Fibroblast of lung (primary cell): ENCODE measurements at regions not wholly inside any gene's neighbourhood (a gene's known extent, or its start where the extent isn't known, plus 50 kb on each side); places are given as distances from the start of the nearest gene placed in this dataset.

Source experiments
- DNase-seq, 2 donors: peaks; one replicate each; pipeline versions ENCODE4 v3.0.0 to v3.0.0-alpha.2; 2010; ENCODE audit warnings: low read depth in 2 of 2
- H2AFZ ChIP-seq: 2 replicates; pipeline ENCODE4 v1.5.1; 2012; ENCODE audit warnings: low read length, control low read depth, inconsistent platforms
- H3K27ac ChIP-seq: 2 replicates; pipeline ENCODE4 v1.5.1; 2011; ENCODE audit warnings: low read length, control low read depth; ENCODE audit not compliant: insufficient read depth
- H3K27me3 ChIP-seq: 2 replicates; pipeline ENCODE4 v1.5.1; 2011; ENCODE audit warnings: mild to moderate bottlenecking, low read length; ENCODE audit not compliant: control insufficient read depth, insufficient read depth
- H3K36me3 ChIP-seq: 2 replicates; pipeline ENCODE4 v1.5.1; 2011; ENCODE audit warnings: low read length; ENCODE audit not compliant: control insufficient read depth, insufficient read depth
- H3K4me1 ChIP-seq: 2 replicates; pipeline ENCODE4 v1.5.1; 2011; ENCODE audit warnings: low read length; ENCODE audit not compliant: control insufficient read depth, insufficient read depth; ENCODE audit errors: extremely low read depth
- H3K4me2 ChIP-seq: 2 replicates; pipeline ENCODE4 v1.5.1; 2011; ENCODE audit warnings: low read length, control low read depth; ENCODE audit not compliant: insufficient read depth; ENCODE audit errors: extremely low read depth
- H3K4me3 ChIP-seq, 4 experiments: fragments of 200-600 bp in 1 of 4; sonication (generic) in 1 of 4; replicated peaks in 1 of 4; 2 replicates each; pipeline ENCODE4 v1.5.1; 2011 to 2016; ENCODE audit warnings: low read length in 4 of 4, low read depth in 3 of 4, mild to moderate bottlenecking in 3 of 4, control low read depth in 2 of 4, inconsistent platforms in 1 of 4, mixed read lengths in 1 of 4; ENCODE audit not compliant: insufficient read depth in 1 of 4; ENCODE audit errors: control extremely low read depth in 1 of 4
- H3K79me2 ChIP-seq: 2 replicates; pipeline ENCODE4 v1.5.1; 2012; ENCODE audit warnings: mild to moderate bottlenecking, low read length, inconsistent platforms; ENCODE audit not compliant: control insufficient read depth, insufficient read depth
- H3K9ac ChIP-seq: 2 replicates; pipeline ENCODE4 v1.5.1; 2011; ENCODE audit warnings: mild to moderate bottlenecking, low read length, control low read depth; ENCODE audit not compliant: insufficient read depth
- H3K9me3 ChIP-seq: 2 replicates; pipeline ENCODE4 v1.5.1; 2012; ENCODE audit warnings: low read depth, low read length; ENCODE audit not compliant: control insufficient read depth, insufficient read depth
- H4K20me1 ChIP-seq: 2 replicates; pipeline ENCODE4 v1.5.1; 2011; ENCODE audit warnings: low read length; ENCODE audit not compliant: control insufficient read depth, insufficient read depth; ENCODE audit errors: extremely low read depth
- EZH2 ChIP-seq: IDR thresholded peaks from 2 replicates; pipeline ENCODE4 v1.5.1; 2012; ENCODE audit warnings: low read length, control low read depth, mild to moderate bottlenecking; ENCODE audit errors: missing control alignments
- TF ChIP-seq, protein P1 (sequence below), 2 donors: IDR thresholded peaks in 1 of 2; conservative IDR thresholded peaks in 1 of 2; 1 replicate in 1 of 2; 2 replicates in 1 of 2; pipeline ENCODE4 v1.5.1; 2011 to 2012; ENCODE audit warnings: low read length in 2 of 2, control low read depth in 1 of 2, inconsistent platforms in 1 of 2, low read depth in 1 of 2, mild to moderate bottlenecking in 1 of 2

DNA sequence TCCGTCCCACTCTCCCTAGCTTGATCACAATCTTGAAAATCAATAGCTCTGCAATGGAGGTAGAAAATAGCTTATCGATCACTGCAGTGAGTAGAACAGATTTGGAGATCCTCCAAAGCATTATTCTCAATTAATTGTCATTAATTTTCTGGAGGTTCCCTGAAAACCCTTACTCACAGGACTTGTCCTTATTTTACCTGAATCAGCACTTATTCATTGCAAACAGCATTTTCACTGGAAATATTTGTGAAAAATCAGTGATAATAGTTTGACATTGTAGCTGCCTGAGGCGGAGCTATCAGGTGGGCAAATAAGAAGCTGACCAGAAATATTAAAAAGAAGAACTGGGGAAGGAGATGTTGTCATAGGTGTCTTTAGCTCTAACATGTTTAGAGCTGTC is 294.6 kb upstream of the ZSWIM2 start:
- DNase-seq = no peak
- Histone ChIP-seq H3K4me2 (no peak overlapping the region), H2AFZ (no peak overlapping the region), H3K27me3 (no peaks in the 10 kb centered on the region), H3K9me3 (no peaks in the 10 kb centered on the region), H3K9ac (no peak overlapping the region), H3K36me3 (no peaks in the 10 kb centered on the region), H4K20me1 (no peaks in the 10 kb centered on the region), H3K4me3 (no peak overlapping the region), H3K27ac (no peak overlapping the region), H3K4me1 (no peaks in the 10 kb centered on the region), H3K79me2 (no peaks in the 10 kb centered on the region)
- no peak for TF ChIP-seq EZH2
- TF ChIP-seq, protein P1, sequence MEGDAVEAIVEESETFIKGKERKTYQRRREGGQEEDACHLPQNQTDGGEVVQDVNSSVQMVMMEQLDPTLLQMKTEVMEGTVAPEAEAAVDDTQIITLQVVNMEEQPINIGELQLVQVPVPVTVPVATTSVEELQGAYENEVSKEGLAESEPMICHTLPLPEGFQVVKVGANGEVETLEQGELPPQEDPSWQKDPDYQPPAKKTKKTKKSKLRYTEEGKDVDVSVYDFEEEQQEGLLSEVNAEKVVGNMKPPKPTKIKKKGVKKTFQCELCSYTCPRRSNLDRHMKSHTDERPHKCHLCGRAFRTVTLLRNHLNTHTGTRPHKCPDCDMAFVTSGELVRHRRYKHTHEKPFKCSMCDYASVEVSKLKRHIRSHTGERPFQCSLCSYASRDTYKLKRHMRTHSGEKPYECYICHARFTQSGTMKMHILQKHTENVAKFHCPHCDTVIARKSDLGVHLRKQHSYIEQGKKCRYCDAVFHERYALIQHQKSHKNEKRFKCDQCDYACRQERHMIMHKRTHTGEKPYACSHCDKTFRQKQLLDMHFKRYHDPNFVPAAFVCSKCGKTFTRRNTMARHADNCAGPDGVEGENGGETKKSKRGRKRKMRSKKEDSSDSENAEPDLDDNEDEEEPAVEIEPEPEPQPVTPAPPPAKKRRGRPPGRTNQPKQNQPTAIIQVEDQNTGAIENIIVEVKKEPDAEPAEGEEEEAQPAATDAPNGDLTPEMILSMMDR (conservative IDR thresholded peaks at IDR 0.05 in 1 of 2, IDR thresholded peaks at IDR 0.05 in 1 of 2; ENCODE audit: low read depth in 1 of 2, low read length in 2 of 2) = no peak

DNA sequence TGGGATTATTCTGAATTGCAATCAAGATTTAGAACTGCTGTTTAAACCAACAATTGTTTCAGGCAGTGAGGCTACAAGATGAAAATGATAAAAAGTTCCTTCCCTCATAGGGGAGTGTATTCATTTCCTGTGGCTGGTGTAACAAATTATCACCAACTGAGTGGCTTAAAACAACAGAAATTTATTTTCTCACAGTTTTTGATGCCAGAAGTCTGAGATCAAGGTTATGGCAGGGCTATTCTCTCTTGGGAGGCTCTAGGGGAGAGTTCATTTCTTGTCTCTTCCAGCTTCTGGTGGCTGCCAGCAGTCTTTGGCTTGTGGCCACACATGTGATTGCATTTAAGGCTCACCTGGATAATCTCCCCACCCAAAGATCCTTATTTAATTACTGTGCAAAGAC is 290.5 kb upstream of the ZSWIM2 start:
- Histone ChIP-seq H3K9me3 (no peaks in the 10 kb centered on the region), H2AFZ (no peak overlapping the region), H3K9ac (no peak overlapping the region), H3K79me2 (no peaks in the 10 kb centered on the region), H3K27me3 (no peaks in the 10 kb centered on the region), H3K4me3 (no peak overlapping the region), H4K20me1 (no peaks in the 10 kb centered on the region), H3K27ac (no peak overlapping the region), H3K4me2 (no peak overlapping the region), H3K36me3 (no peaks in the 10 kb centered on the region), H3K4me1 (no peaks in the 10 kb centered on the region)
- DNase-seq = no peak
- TF ChIP-seq, protein P1 (conservative IDR thresholded peaks at IDR 0.05 in 1 of 2, IDR thresholded peaks at IDR 0.05 in 1 of 2; ENCODE audit: low read depth in 1 of 2, low read length in 2 of 2) = no peak
- TF ChIP-seq EZH2 = no peak

DNA sequence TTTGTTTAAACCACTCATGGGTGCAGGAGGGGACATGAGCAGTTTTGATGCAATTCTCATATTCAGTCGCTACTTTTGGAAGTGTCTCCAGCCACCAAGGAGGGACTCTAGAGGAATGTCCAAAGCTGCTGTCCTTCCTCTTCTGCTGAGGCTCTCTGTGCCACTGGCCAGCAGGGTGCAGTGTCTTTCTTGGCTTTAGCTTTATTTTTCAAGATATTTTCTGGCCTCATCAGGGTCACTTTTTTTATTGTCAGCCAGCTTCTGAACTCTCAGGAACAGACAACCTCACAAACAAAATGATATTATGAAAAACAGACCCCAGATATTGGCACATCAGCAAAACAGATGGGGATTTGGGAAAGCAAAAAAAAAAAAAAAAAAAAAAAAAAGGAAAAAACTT is 289.3 kb upstream of the ZSWIM2 start:
- no peaks in the 10 kb centered on the region for H3K36me3 ChIP-seq
- H3K4me3 ChIP-seq = no peak overlapping the region
- H3K9ac ChIP-seq = no peak overlapping the region
- no peak overlapping the region for H3K27ac ChIP-seq
- no peaks in the 10 kb centered on the region for H3K4me1 ChIP-seq
- no peak overlapping the region for H3K4me2 ChIP-seq
- peak; percentile 44 to 70 for DNase-seq
- no peak overlapping the region for H2AFZ ChIP-seq
- TF ChIP-seq EZH2 = no peak
- TF ChIP-seq, protein P1 (conservative IDR thresholded peaks at IDR 0.05 in 1 of 2, IDR thresholded peaks at IDR 0.05 in 1 of 2; ENCODE audit: low read depth in 1 of 2, low read length in 2 of 2) = peak; percentile 67 to 92
- no peaks in the 10 kb centered on the region for H3K79me2 ChIP-seq
- no peaks in the 10 kb centered on the region for H3K9me3 ChIP-seq
- no peaks in the 10 kb centered on the region for H4K20me1 ChIP-seq
- no peaks in the 10 kb centered on the region for H3K27me3 ChIP-seq
